Activated CD8-positive, alpha-beta T cell treated with anti-CD3 and anti-CD28 coated beads for 36 hours (primary cell): ENCODE measurements at regions not wholly inside any gene's neighbourhood (a gene's known extent, or its start where the extent isn't known, plus 50 kb on each side); places are given as distances from the start of the nearest gene placed in this dataset.

ENCODE experiments used
- ATAC-seq: fragments of 200-7000 bp; cut with Tn5 transposase; one replicate; pipeline ENCODE4 v1.10.0; 2021; ENCODE audit warnings: mild to moderate bottlenecking, moderate library complexity
- CTCF ChIA-PET: fragments of 350-600 bp; sonication (Branson Sonifier 250); formaldehyde crosslinking; loops from one replicate; lab custom pipeline; 2021; ENCODE audit warnings: antibody characterized with exemption; lab: Charles Lee
- POLR2A ChIA-PET: fragments of 350-600 bp; sonication (Branson Sonifier 250); formaldehyde crosslinking; loops from one replicate; lab custom pipeline; 2021; ENCODE audit warnings: antibody characterized with exemption; lab: Charles Lee
- DNase-seq: peaks from one replicate; pipeline ENCODE4 v3.0.0-alpha.2; 2020
- H3K27ac Mint-ChIP-seq: one replicate; pipeline ENCODE4 v1.8.0; 2021; ENCODE audit warnings: mild to moderate bottlenecking, mixed read lengths
- H3K27me3 Mint-ChIP-seq: one replicate; pipeline ENCODE4 v1.8.0; 2021; ENCODE audit warnings: mixed read lengths
- H3K36me3 Mint-ChIP-seq: one replicate; pipeline ENCODE4 v1.8.0; 2021; ENCODE audit warnings: low read depth, mixed read lengths
- H3K4me1 Mint-ChIP-seq: one replicate; pipeline ENCODE4 v1.8.0; 2021; ENCODE audit warnings: low read depth, mixed read lengths
- H3K4me3 Mint-ChIP-seq: one replicate; pipeline ENCODE4 v1.8.0; 2021; ENCODE audit warnings: mild to moderate bottlenecking, moderate library complexity, mixed read lengths
- H3K9me3 Mint-ChIP-seq: one replicate; pipeline ENCODE4 v1.8.0; 2021; ENCODE audit warnings: mixed read lengths
- intact Hi-C: fragments of 100-400 bp; cut with micrococcal nuclease; formaldehyde crosslinking; loops from one replicate; pipeline ENCODE4 v1.10.0; 2022
- TF ChIP-seq, protein P1 (sequence below): fragments of 200-600 bp; IDR thresholded peaks from one replicate; pipeline ENCODE4 v1.8.0; 2022; ENCODE audit warnings: antibody characterized with exemption, mild to moderate bottlenecking

DNA sequence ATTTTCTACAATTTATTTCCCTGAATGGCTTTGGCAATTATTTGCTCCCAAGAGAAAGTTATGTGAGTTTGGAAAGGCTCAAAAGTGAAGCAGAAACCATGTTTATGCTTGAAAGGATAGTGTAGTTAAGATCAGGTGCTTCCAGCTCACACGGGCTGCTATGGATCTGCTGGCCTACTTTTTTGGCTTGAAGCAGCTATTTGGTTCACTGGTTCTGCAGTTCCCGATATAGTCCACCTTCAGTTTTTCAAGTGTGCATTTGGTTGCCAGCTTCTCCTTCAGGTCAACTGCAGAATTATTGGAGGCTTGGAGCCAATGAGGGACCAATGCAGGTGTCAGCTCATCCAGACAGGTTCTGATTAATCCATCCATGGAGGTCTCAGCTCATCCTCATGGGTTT is 484.3 kb upstream of the SEMA3A start:
- no peak overlapping the region for H3K27ac Mint-ChIP-seq
- ChIA-PET CTCF (no interaction called here), POLR2A (no interaction called here)
- no peaks in the 10 kb centered on the region for H3K4me1 Mint-ChIP-seq
- DNase-seq (no peak), ATAC-seq (no peak)
- no peaks in the 10 kb centered on the region for H3K9me3 Mint-ChIP-seq
- no peaks in the 10 kb centered on the region for H3K27me3 Mint-ChIP-seq
- no peaks in the 10 kb centered on the region for H3K36me3 Mint-ChIP-seq
- no peak overlapping the region for H3K4me3 Mint-ChIP-seq
- intact Hi-C loops: no loop called here
- TF ChIP-seq, protein P1, sequence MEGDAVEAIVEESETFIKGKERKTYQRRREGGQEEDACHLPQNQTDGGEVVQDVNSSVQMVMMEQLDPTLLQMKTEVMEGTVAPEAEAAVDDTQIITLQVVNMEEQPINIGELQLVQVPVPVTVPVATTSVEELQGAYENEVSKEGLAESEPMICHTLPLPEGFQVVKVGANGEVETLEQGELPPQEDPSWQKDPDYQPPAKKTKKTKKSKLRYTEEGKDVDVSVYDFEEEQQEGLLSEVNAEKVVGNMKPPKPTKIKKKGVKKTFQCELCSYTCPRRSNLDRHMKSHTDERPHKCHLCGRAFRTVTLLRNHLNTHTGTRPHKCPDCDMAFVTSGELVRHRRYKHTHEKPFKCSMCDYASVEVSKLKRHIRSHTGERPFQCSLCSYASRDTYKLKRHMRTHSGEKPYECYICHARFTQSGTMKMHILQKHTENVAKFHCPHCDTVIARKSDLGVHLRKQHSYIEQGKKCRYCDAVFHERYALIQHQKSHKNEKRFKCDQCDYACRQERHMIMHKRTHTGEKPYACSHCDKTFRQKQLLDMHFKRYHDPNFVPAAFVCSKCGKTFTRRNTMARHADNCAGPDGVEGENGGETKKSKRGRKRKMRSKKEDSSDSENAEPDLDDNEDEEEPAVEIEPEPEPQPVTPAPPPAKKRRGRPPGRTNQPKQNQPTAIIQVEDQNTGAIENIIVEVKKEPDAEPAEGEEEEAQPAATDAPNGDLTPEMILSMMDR: no peak

DNA sequence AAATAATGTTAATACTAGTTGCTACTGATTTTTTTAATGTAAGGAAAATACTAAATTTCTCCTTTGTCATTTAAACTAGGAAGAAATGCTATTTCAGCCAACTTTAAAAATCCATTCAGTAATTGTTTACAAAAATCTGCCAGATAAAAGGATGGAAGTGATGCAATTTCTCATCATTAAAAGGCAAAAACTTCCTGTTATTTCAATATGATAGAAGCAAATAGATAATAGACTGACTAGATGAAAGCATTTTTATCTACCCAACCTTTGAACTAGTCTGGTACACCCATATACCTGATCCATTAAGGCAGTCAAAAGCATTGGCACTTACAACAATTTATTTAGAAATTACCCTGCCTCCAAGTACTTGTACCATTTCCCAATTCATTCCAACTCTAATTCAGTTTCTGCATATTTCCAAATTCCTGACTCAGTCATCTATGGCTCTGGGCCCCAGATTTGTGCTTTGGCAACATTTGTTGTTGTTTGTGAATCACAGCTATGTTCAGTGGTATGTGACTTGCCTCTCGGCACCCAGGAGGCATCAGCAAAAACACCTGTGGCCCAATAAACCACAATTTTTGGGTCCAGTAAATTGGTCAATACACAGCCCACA is 482.6 kb upstream of the SEMA3A start:
- Mint-ChIP-seq H3K9me3 (no peaks in the 10 kb centered on the region), H3K36me3 (no peaks in the 10 kb centered on the region), H3K4me1 (no peaks in the 10 kb centered on the region), H3K27ac (no peak overlapping the region), H3K27me3 (no peaks in the 10 kb centered on the region), H3K4me3 (no peak overlapping the region)
- DNase-seq (no peak), ATAC-seq (no peak)
- POLR2A ChIA-PET: no interaction called here
- intact Hi-C loops: no loop called here
- CTCF ChIA-PET: no interaction called here
- TF ChIP-seq, protein P1: no peak

DNA sequence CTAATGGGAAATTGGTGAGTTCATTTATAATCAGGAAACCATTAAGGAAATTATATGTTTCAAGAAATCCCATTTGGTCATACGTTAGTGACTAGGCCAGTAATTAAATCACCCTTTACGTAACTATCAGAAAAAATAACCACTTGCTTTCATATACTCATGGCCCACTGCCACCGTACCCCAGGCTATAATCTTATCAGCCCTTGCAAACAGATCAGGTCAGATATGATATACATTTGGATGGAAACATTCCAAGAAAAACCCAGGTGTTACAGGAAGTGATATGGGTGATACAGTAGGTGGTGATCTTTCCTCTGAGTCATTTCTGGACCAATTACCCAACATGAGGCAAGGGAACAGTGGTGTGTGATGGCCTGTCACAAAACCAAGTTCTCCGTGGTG is 481.0 kb upstream of the SEMA3A start:
- DNase-seq: peak; percentile 1
- Mint-ChIP-seq H3K4me3 (no peak overlapping the region), H3K9me3 (no peaks in the 10 kb centered on the region), H3K4me1 (no peaks in the 10 kb centered on the region), H3K36me3 (no peaks in the 10 kb centered on the region), H3K27me3 (no peaks in the 10 kb centered on the region), H3K27ac (no peak overlapping the region)
- POLR2A ChIA-PET: no interaction called here
- intact Hi-C loops: no loop called here
- CTCF ChIA-PET: no interaction called here
- TF ChIP-seq, protein P1: no peak
- ATAC-seq: peak; percentile 39

DNA sequence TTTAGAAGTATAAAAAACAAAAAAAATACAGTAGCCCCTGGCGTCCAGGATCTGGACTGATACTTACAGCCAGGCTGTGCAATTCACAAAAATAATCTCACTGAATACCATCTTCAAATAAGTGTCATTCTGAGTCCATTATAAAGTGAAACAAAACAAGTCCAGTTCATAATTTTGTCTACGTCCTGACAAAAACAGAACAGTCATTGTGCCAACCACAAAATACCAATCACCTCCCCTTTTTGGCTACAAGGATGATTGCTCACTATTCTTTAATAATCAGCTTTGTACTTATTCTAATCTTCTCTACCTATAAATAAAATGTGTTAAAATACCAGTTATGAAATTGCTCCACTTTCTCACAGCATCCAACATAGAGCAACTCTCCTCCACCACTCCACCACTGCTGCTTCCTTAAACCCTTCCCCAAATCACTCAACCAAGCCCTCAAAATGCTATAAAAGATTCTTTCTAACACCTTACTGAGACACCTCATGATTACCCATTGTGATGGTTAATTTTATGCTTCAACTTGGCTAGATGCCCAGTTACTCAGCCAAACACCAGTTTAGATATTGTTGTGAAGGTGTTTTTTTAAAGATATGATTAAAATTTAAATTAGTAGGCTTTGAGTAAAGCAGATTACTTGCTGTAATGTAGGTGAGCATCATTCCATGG is 479.8 kb upstream of the SEMA3A start:
- no peak overlapping the region for H3K27ac Mint-ChIP-seq
- DNase-seq (no peak), ATAC-seq (no peak)
- no peak overlapping the region for H3K4me3 Mint-ChIP-seq
- POLR2A ChIA-PET: no interaction called here
- CTCF ChIA-PET: no interaction called here
- H3K36me3 Mint-ChIP-seq: no peaks in the 10 kb centered on the region
- no peaks in the 10 kb centered on the region for H3K27me3 Mint-ChIP-seq
- H3K4me1 Mint-ChIP-seq: no peaks in the 10 kb centered on the region
- TF ChIP-seq, protein P1: no peak
- H3K9me3 Mint-ChIP-seq: no peaks in the 10 kb centered on the region
- intact Hi-C loops: no loop called here

DNA sequence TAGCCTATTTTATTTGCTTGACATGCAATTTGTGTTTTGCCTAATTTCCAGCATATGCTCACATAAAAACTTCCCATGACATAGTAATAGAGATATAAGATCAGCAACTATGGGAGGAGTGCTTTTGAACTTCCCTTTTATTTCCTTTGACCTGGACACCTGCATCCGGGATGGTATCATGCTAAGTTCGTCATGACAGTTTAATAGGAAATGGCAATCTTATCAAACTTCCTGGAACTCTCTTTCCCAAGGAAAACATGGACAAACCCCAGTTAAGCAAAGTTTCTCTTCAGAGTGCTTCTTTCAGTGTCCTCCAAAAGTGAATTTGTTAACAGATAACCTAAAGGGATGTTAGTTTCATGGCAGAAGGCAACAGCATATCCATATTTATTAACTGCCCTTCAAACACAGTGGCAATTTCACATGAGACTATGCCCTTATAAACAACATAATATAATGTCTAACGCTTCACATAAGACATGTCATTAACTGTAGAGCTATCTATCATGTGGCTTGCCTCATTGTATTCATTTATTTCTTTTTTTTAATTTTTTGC is 474.7 kb upstream of the SEMA3A start:
- DNase-seq (no peak), ATAC-seq (no peak)
- ChIA-PET CTCF (no interaction called here), POLR2A (no interaction called here)
- no peak overlapping the region for H3K4me3 Mint-ChIP-seq
- H3K36me3 Mint-ChIP-seq: no peaks in the 10 kb centered on the region
- no peaks in the 10 kb centered on the region for H3K27me3 Mint-ChIP-seq
- TF ChIP-seq, protein P1: no peak
- intact Hi-C loops: no loop called here
- no peaks in the 10 kb centered on the region for H3K9me3 Mint-ChIP-seq
- H3K27ac Mint-ChIP-seq: no peak overlapping the region
- no peaks in the 10 kb centered on the region for H3K4me1 Mint-ChIP-seq
